ENCODE measurements at regions not wholly inside any gene's neighbourhood (a gene's known extent, or its start where the extent isn't known, plus 50 kb on each side); places are given as distances from the start of the nearest gene placed in this dataset.

DNA sequence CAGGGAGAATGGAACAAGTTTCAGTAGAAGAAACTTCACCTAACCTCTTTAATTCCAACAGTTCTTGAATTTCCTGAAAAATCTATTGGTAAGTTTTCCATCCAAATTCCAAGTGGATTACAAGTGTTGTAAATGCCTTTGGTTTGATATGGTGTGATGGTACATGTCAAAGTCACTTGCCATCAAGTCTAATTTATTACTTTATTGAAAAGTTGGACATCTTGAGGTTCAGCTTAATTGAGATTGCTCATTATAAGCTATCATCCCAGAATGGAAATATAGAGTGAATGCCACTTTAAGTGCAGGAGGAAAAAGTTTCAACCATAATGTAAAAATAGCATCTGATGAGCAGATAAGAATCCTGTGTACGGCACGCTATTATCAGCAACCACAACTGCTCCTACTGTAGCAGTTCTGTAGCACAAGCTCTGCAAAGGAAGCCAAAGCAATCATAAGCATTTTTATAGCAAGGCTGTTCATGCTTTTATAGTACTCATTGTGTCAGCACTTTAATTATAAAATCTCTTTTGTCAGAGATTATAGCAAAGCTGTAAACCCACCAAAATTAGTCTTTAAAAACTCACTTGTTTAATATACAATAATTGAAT lies 991.8 kb upstream of the PHF14 start:
- H3K27me3 ChIP-seq (ENCODE audit: insufficient read depth, low read length), result no peaks in the 10 kb centered on the region
- no peaks in the 10 kb centered on the region for H3K9me3 ChIP-seq (ENCODE audit: insufficient read depth, low read depth, low read length)
- H3K36me3 ChIP-seq (ENCODE audit: insufficient read depth, low read length), result no peaks in the 10 kb centered on the region
- no peak overlapping the region for H3K27ac ChIP-seq (ENCODE audit: low read depth, low read length)
- no peak overlapping the region for H3K4me3 ChIP-seq (ENCODE audit: low read length)
- no peak overlapping the region for H3K9ac ChIP-seq (ENCODE audit: low read depth, low read length)
- H3K4me1 ChIP-seq (ENCODE audit: insufficient read depth, low read length), result no peaks in the 10 kb centered on the region
- WGBS, result 100% methylated on average over 2 of the region's 2 CpGs

DNA sequence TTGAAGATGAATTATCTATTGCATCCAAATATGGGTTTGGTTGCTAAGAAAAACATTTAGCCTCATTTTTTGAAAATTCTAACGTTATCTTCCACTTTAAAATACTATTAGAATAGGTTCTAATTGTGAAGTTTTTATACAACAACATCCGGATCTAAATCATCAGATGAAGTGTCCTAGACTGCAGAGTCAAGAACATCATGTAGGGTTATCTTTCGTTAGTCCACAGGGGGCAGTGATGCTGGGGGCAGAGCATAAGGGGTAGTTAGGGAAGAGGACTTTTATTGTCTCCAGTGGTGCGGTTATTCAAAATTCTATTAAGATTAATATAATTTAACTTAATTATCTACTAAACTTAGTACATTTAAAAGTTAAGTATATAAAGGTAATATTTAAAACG lies 990.6 kb upstream of the PHF14 start:
- no peak overlapping the region for H3K4me3 ChIP-seq (ENCODE audit: low read length)
- 86% methylated on average over 2 of the region's 5 CpGs for WGBS
- H3K27ac ChIP-seq (ENCODE audit: low read depth, low read length), result no peak overlapping the region
- H3K27me3 ChIP-seq (ENCODE audit: insufficient read depth, low read length), result no peaks in the 10 kb centered on the region
- no peaks in the 10 kb centered on the region for H3K4me1 ChIP-seq (ENCODE audit: insufficient read depth, low read length)
- H3K36me3 ChIP-seq (ENCODE audit: insufficient read depth, low read length), result no peaks in the 10 kb centered on the region
- H3K9ac ChIP-seq (ENCODE audit: low read depth, low read length), result no peak overlapping the region
- H3K9me3 ChIP-seq (ENCODE audit: insufficient read depth, low read depth, low read length), result 0 out of 2 replicates have a peak, but pooled peaks cover 2% of the 10 kb centered on the region

DNA sequence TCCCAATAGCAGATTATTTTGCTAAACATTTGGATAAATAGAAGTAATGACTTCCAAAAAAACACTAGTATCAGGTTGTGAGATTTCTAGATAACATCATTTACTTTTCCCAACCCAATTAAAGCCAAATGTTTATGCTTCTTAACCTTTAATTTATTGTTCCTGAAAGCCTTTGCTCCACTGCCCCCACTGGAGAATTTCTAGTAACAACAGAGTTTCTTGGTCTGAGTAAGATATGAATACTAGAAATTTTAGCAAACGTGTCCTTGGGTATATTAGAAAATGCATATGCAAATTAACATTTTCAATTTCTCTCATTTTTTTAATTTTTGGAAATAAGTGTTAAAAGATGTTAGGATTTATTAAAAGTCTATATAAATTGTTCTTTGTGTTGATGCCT lies 958.0 kb upstream of the PHF14 start:
- H3K9ac ChIP-seq (ENCODE audit: low read depth, low read length), result no peak overlapping the region
- no peaks in the 10 kb centered on the region for H3K27me3 ChIP-seq (ENCODE audit: insufficient read depth, low read length)
- H3K4me3 ChIP-seq (ENCODE audit: low read length), result no peak overlapping the region
- peaks cover 10% of the 10 kb centered on the region; the same call in 1 of the 2 replicates for H3K9me3 ChIP-seq (ENCODE audit: insufficient read depth, low read depth, low read length)
- H3K4me1 ChIP-seq (ENCODE audit: insufficient read depth, low read length), result no peaks in the 10 kb centered on the region
- H3K36me3 ChIP-seq (ENCODE audit: insufficient read depth, low read length), result no peaks in the 10 kb centered on the region
- no CpG with 5 or more reads among the region's 1 CpG for WGBS
- H3K27ac ChIP-seq (ENCODE audit: low read depth, low read length), result no peak overlapping the region

DNA sequence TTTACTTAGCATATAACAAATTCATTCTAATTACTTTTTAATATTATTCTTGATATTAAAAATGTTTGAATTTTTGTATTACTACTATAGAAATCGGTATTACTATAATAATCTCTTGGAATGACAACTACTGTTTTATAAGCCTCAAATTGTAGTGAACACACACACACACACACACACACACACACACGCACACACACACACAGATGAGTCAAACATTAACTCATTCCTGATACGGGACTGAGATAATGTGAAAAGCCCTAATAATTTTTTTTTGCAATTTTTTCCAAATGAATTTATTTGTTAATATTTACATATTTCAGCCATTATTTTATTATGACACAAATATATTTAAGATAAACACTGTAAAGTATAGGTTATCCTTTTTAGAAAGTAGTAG lies 951.2 kb upstream of the PHF14 start:
- H3K4me3 ChIP-seq (ENCODE audit: low read length), result no peak overlapping the region
- no peaks in the 10 kb centered on the region for H3K36me3 ChIP-seq (ENCODE audit: insufficient read depth, low read length)
- no peak overlapping the region for H3K27ac ChIP-seq (ENCODE audit: low read depth, low read length)
- no peaks in the 10 kb centered on the region for H3K27me3 ChIP-seq (ENCODE audit: insufficient read depth, low read length)
- 71% methylated on average over 1 of the region's 3 CpGs for WGBS
- no peak overlapping the region for H3K9ac ChIP-seq (ENCODE audit: low read depth, low read length)
- H3K9me3 ChIP-seq (ENCODE audit: insufficient read depth, low read depth, low read length), result no peaks in the 10 kb centered on the region
- no peaks in the 10 kb centered on the region for H3K4me1 ChIP-seq (ENCODE audit: insufficient read depth, low read length)

DNA sequence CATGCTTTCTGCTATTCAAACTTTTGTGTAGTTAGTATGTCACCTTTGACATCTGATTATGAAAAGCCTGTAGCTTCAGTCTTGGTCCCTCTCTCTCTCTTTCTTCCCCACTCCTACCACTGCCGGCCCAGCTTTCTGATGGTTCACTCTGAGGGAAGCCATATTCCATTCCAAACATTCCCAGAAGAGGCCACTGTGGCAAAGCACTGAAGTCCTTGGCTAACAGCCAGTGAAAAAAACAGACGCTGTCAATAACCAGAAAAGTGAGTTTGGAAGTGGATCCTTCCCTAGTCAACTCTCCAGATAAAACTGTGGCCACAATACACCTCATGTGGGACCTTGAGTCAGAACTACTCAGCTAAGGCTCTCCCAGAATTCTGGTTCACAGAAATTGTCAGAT lies 950.7 kb upstream of the PHF14 start:
- Histone ChIP-seq H3K36me3 (ENCODE audit: insufficient read depth, low read length) (no peaks in the 10 kb centered on the region), H3K27me3 (ENCODE audit: insufficient read depth, low read length) (no peaks in the 10 kb centered on the region), H3K27ac (ENCODE audit: low read depth, low read length) (no peak overlapping the region), H3K9me3 (ENCODE audit: insufficient read depth, low read depth, low read length) (no peaks in the 10 kb centered on the region), H3K4me3 (ENCODE audit: low read length) (no peak overlapping the region), H3K9ac (ENCODE audit: low read depth, low read length) (no peak overlapping the region), H3K4me1 (ENCODE audit: insufficient read depth, low read length) (no peaks in the 10 kb centered on the region)
- 45% methylated on average over 2 of the region's 2 CpGs for WGBS

DNA sequence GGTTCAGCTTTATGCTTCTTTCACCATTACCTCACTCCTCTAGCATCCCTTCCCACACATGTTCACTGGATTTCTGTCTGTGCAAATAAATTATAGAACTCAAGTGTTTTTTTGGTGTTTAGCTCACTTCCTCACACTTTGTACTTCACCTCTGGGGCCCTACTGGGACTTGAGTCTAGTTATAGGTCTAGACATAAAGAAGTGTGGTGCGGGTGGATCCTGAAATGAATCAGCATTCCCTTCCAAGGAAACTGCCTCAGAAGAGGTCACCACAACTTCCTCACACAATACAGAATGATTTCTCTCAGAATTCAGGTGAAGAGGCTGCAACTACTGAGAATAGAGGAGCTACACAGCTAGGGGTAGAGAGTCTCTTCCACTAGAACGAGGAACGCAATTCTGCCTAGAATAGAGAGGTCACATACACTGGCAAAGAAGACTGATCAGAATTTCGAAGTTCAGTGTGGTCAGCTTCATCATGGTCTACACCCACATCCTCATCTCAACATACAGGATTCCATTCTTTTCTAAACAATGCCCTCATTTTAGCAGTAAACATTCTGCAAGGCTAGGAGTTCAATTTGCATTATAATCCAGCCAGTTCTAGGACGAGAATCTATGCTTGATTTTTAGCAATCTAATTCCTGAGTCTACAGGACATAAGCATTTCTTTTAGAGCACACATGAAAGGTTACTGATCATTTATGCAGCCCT lies 938.7 kb upstream of the PHF14 start:
- Histone ChIP-seq H3K36me3 (ENCODE audit: insufficient read depth, low read length) (no peaks in the 10 kb centered on the region), H3K9me3 (ENCODE audit: insufficient read depth, low read depth, low read length) (no peaks in the 10 kb centered on the region), H3K4me3 (ENCODE audit: low read length) (no peak overlapping the region), H3K27me3 (ENCODE audit: insufficient read depth, low read length) (no peaks in the 10 kb centered on the region), H3K9ac (ENCODE audit: low read depth, low read length) (no peak overlapping the region), H3K27ac (ENCODE audit: low read depth, low read length) (no peak overlapping the region), H3K4me1 (ENCODE audit: insufficient read depth, low read length) (no peaks in the 10 kb centered on the region)
- WGBS, result 87% methylated on average over 4 of the region's 5 CpGs

DNA sequence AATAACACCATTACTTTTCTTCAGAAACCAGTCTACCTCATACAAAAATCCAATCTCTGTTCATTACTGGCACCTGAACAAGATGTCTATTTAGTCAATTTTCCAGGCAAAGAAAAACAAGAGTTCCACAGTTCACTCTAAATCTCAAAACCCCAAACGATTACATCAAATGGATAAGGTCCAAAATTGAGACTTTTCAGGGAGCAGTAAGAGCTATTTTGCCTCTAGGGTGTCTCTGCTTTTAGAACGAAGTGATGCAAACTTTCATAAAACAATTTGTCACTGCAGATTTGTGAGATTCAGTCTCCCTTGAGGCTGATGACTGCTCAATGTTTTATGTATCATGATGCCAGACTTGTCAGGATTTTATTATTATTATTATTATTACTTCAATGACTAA lies 937.0 kb upstream of the PHF14 start:
- Histone ChIP-seq H3K4me1 (ENCODE audit: insufficient read depth, low read length) (no peaks in the 10 kb centered on the region), H3K9me3 (ENCODE audit: insufficient read depth, low read depth, low read length) (no peaks in the 10 kb centered on the region), H3K27ac (ENCODE audit: low read depth, low read length) (no peak overlapping the region), H3K27me3 (ENCODE audit: insufficient read depth, low read length) (no peaks in the 10 kb centered on the region), H3K36me3 (ENCODE audit: insufficient read depth, low read length) (no peaks in the 10 kb centered on the region), H3K4me3 (ENCODE audit: low read length) (no peak overlapping the region), H3K9ac (ENCODE audit: low read depth, low read length) (no peak overlapping the region)
- 98% methylated on average over 2 of the region's 2 CpGs for WGBS

DNA sequence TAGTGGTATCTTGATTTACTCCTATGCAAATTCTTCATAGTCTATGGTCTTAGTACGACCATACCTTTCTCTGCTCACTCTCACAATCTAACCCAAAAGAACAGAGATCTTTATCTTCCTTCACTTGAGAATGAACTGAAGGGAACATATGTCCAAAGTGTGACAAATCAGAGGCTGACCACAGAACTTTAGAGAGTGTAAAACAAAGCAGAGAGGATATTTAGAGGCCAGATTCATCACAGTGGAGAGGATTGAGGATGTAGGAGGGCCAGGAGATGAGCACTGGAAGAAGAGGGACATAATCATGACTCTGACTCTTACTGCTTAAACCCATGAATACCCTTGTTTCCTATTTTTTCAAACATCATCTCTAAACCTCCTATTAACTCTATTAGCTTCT lies 935.3 kb upstream of the PHF14 start:
- Histone ChIP-seq H3K27ac (ENCODE audit: low read depth, low read length) (no peak overlapping the region), H3K9ac (ENCODE audit: low read depth, low read length) (no peak overlapping the region), H3K36me3 (ENCODE audit: insufficient read depth, low read length) (no peaks in the 10 kb centered on the region), H3K9me3 (ENCODE audit: insufficient read depth, low read depth, low read length) (no peaks in the 10 kb centered on the region), H3K4me3 (ENCODE audit: low read length) (no peak overlapping the region), H3K4me1 (ENCODE audit: insufficient read depth, low read length) (peaks cover 1% of the 10 kb centered on the region; the same call in 1 of the 2 replicates), H3K27me3 (ENCODE audit: insufficient read depth, low read length) (no peaks in the 10 kb centered on the region)
- 100% methylated on average over 1 of the region's 1 CpG for WGBS

DNA sequence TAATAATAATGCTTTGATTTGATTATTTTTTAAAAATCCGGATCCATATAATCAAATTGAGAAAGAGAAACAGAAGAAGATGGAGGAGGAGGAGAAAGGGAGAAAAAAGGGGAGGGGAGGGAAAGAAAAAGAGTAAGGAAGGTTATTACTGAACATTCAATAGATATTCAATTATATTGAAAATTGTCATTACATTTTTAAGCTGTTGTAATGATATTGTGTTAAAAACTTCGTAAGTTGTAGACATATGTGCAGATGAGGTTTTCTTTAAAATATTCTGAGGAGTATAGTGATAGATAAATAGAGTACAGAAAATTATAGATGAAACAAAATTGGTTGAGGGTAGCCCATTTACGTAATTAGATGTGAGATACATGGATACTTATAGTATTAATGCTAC lies 933.0 kb upstream of the PHF14 start:
- Histone ChIP-seq H3K9ac (ENCODE audit: low read depth, low read length) (no peak overlapping the region), H3K4me3 (ENCODE audit: low read length) (no peak overlapping the region), H3K27ac (ENCODE audit: low read depth, low read length) (no peak overlapping the region), H3K4me1 (ENCODE audit: insufficient read depth, low read length) (peaks cover 3% of the 10 kb centered on the region; the same call in 1 of the 2 replicates), H3K27me3 (ENCODE audit: insufficient read depth, low read length) (no peaks in the 10 kb centered on the region), H3K9me3 (ENCODE audit: insufficient read depth, low read depth, low read length) (no peaks in the 10 kb centered on the region), H3K36me3 (ENCODE audit: insufficient read depth, low read length) (no peaks in the 10 kb centered on the region)
- 95% methylated on average over 2 of the region's 3 CpGs for WGBS

DNA sequence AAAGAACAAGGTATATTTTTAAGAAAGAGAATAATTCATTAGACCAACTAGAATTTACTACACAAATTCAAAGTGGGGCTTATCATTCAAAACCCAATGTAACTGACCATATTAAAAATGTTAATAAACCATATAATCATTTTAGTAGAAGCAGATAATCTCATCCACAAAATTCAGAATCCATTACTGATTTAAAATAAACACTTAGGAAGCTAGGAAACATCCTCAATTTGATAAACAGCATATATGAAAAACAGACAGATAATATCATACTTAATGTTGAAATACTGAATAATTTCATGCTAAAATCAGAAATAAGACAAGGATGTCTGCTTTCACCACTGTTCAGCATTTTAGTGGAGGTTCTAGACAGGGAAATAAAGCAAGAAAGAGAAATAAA lies 902.8 kb upstream of the PHF14 start:
- Histone ChIP-seq H3K4me3 (ENCODE audit: low read length) (no peak overlapping the region), H3K27me3 (ENCODE audit: insufficient read depth, low read length) (no peaks in the 10 kb centered on the region), H3K9ac (ENCODE audit: low read depth, low read length) (no peak overlapping the region), H3K27ac (ENCODE audit: low read depth, low read length) (no peak overlapping the region), H3K36me3 (ENCODE audit: insufficient read depth, low read length) (no peaks in the 10 kb centered on the region), H3K4me1 (ENCODE audit: insufficient read depth, low read length) (no peaks in the 10 kb centered on the region), H3K9me3 (ENCODE audit: insufficient read depth, low read depth, low read length) (no peaks in the 10 kb centered on the region)

DNA sequence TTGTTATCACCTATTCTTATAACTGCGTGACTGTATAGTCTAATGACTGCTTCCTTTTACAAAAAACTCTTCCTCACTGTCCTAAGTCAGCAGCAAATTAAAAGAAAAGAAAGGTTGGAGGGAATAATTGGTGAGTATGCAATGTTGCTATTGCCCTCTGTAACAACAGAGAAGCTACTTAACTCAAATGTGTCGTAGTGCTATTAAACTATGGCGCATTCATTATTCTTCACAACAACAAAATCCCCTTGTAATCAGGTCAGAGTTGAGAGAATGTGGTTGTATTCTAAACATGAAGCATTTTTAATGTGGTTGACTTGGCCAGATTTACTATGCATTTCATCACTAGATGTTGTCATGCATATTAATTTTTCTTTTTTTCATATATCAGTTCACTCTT lies 897.8 kb upstream of the PHF14 start:
- no peaks in the 10 kb centered on the region for H3K36me3 ChIP-seq (ENCODE audit: insufficient read depth, low read length)
- no peak overlapping the region for H3K27ac ChIP-seq (ENCODE audit: low read depth, low read length)
- 100% methylated on average over 1 of the region's 3 CpGs for WGBS
- H3K27me3 ChIP-seq (ENCODE audit: insufficient read depth, low read length), result no peaks in the 10 kb centered on the region
- H3K4me1 ChIP-seq (ENCODE audit: insufficient read depth, low read length), result peaks cover 9% of the 10 kb centered on the region; the same call in 1 of the 2 replicates
- H3K4me3 ChIP-seq (ENCODE audit: low read length), result no peak overlapping the region
- H3K9ac ChIP-seq (ENCODE audit: low read depth, low read length), result no peak overlapping the region
- H3K9me3 ChIP-seq (ENCODE audit: insufficient read depth, low read depth, low read length), result no peaks in the 10 kb centered on the region
